Activated T-helper 2 cell treated with anti-CD3 and anti-CD28 coated beads, Interferon-gamma antibody, Interleukin-2, Interleukin-4, amounts not matched to agents 10 μg/mL and 5 μg/mL and 100 μg/mL, durations not matched to agents 14 hours and 24 hours and 36 hours (primary cell): ENCODE measurements at regions not wholly inside any gene's neighbourhood (a gene's known extent, or its start where the extent isn't known, plus 50 kb on each side); places are given as distances from the start of the nearest gene placed in this dataset.
"Not testable (repeated sequence)": the region's sequence is repeated elsewhere in the genome, so short reads cannot be mapped to it uniquely, and the experiment has no call there.

Experiments used
- DNase-seq: peaks from one replicate; pipeline ENCODE4 v3.0.0; 2021; ENCODE audit warnings: low spot score
- H3K27ac Mint-ChIP-seq: one replicate; pipeline ENCODE4 v1.8.0; 2021; ENCODE audit warnings: mixed read lengths
- H3K27me3 Mint-ChIP-seq: one replicate; pipeline ENCODE4 v1.8.0; 2021; ENCODE audit warnings: low read depth, mixed read lengths
- H3K36me3 Mint-ChIP-seq: one replicate; pipeline ENCODE4 v1.8.0; 2021; ENCODE audit warnings: low read depth, mixed read lengths
- H3K4me1 Mint-ChIP-seq: one replicate; pipeline ENCODE4 v1.8.0; 2021; ENCODE audit warnings: low read depth, mixed read lengths
- H3K4me3 Mint-ChIP-seq: one replicate; pipeline ENCODE4 v1.8.0; 2021; ENCODE audit warnings: low read depth, mild to moderate bottlenecking, moderate library complexity, mixed read lengths
- H3K9me3 Mint-ChIP-seq: one replicate; pipeline ENCODE4 v1.8.0; 2021; ENCODE audit warnings: mixed read lengths
- intact Hi-C: fragments of 100-400 bp; cut with micrococcal nuclease; formaldehyde crosslinking; loops from one replicate; pipeline ENCODE4 v1.15.1; 2023

DNA sequence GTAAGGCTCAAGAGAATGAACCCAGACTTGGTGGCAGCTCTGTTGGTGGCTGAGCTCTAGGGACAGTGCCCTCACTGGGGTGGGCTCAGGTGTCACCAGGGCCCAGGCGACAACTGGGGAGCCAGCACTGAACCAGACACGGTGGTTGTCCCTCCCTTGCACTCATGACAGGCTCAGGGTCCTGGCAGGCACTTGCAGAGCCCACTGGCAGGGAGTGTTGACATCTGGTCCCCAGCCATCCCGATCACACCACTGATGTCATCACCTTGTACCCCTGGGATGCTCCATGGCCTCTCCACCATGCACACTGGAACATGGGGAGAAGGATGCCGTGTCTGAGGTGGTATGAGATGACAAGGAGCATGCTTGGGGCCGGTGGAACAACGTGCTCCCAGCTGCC, 138.6 kb downstream of the NPIPB11 start:
- H3K4me1 Mint-ChIP-seq, H3K27ac Mint-ChIP-seq, DNase-seq, H3K27me3 Mint-ChIP-seq, H3K9me3 Mint-ChIP-seq, H3K36me3 Mint-ChIP-seq, intact Hi-C loops, H3K4me3 Mint-ChIP-seq: not testable (repeated sequence)

GRCh38 chr16:29267055-29267619, 139.4 kb downstream of the NPIPB11 start:
- intact Hi-C loops, H3K27me3 Mint-ChIP-seq, H3K36me3 Mint-ChIP-seq, H3K27ac Mint-ChIP-seq, H3K4me3 Mint-ChIP-seq, DNase-seq, H3K9me3 Mint-ChIP-seq, H3K4me1 Mint-ChIP-seq: not testable (repeated sequence)

DNA sequence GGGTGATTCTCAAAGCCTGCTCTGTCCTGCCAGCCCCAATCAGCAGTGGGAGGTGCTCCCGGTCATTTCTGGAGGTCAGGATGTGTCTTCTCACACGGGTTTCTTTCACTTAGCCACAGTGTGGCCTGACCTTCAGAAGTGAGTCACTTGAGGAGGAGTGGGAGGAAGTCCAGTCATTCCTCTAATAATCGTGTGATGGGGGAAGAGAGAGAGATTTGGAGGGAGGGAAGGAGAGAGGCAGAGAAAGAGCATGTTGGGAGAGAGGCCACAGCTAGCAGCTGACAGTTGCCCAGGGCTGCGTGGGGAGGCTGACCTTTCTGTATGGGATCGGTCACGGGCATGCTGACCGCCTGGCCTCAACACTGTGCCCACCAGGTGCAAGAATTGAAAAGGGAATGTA, 139.9 kb downstream of the NPIPB11 start:
- H3K9me3 Mint-ChIP-seq, H3K27me3 Mint-ChIP-seq, H3K4me3 Mint-ChIP-seq, intact Hi-C loops, H3K27ac Mint-ChIP-seq, H3K4me1 Mint-ChIP-seq, DNase-seq, H3K36me3 Mint-ChIP-seq: not testable (repeated sequence)

GRCh38 chr16:29265255-29265853, 141.2 kb downstream of the NPIPB11 start:
- H3K9me3 Mint-ChIP-seq, H3K36me3 Mint-ChIP-seq, H3K27ac Mint-ChIP-seq, H3K4me1 Mint-ChIP-seq, DNase-seq, H3K27me3 Mint-ChIP-seq, H3K4me3 Mint-ChIP-seq, intact Hi-C loops: not testable (repeated sequence)

DNA sequence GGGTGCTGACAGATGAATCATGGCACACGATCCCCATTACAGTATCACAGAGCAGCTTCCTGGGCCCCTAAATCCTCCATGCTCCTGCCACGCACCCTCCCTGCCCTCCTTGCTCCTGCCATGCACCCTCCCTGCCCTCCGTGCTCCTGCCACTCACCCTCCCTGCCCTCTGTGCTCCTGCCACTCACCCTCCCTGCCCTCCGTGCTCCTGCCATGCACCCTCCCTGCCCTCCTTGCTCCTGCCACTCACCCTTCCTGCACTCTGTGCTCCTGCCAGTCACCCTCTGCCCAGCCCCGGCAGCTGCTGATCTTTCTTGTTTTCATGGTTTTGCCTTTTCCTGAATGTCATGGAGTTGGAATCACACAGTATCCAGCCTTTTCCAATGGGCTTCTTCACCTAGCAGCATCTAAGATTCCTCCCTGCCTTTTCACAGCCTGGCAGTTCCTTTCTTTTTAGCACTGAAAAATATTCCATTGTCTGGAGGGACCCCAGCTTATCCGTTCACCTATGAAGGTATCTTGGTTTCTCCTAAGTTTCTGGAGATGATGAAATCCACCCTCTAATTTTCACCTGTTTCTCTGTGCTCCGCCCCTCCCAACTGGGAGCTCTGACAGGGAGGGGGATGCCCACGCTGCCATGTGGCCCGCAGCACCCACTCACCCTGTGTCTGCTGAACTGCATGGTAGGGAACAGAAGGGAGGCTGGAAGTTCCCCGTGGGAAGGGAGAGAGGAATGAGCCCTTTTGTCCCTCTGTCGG, 142.3 kb downstream of the NPIPB11 start:
- H3K27me3 Mint-ChIP-seq, H3K27ac Mint-ChIP-seq, H3K36me3 Mint-ChIP-seq, intact Hi-C loops, H3K9me3 Mint-ChIP-seq, H3K4me1 Mint-ChIP-seq, H3K4me3 Mint-ChIP-seq, DNase-seq: not testable (repeated sequence)

DNA sequence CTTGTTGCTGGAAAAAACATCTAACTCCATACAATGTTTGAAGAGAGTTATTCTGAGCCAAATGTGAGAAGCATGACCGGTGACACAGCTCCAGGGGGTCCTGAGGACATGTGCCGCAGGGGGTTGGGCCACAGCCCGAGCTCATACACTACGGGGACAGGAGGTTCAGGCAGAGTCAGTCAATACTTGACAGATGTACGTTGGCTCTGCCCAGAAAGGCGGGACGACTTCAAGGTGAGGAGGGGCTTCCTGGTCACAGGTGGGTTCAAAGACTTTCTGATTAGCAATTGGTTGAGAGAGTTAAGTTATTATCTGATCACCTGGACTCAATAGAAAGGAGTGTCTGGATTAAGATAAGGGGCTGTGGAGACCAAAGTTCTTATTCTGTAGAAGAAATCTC, 143.8 kb downstream of the NPIPB11 start:
- H3K27ac Mint-ChIP-seq, H3K36me3 Mint-ChIP-seq, H3K4me3 Mint-ChIP-seq, H3K9me3 Mint-ChIP-seq, H3K27me3 Mint-ChIP-seq, DNase-seq, H3K4me1 Mint-ChIP-seq, intact Hi-C loops: not testable (repeated sequence)

DNA sequence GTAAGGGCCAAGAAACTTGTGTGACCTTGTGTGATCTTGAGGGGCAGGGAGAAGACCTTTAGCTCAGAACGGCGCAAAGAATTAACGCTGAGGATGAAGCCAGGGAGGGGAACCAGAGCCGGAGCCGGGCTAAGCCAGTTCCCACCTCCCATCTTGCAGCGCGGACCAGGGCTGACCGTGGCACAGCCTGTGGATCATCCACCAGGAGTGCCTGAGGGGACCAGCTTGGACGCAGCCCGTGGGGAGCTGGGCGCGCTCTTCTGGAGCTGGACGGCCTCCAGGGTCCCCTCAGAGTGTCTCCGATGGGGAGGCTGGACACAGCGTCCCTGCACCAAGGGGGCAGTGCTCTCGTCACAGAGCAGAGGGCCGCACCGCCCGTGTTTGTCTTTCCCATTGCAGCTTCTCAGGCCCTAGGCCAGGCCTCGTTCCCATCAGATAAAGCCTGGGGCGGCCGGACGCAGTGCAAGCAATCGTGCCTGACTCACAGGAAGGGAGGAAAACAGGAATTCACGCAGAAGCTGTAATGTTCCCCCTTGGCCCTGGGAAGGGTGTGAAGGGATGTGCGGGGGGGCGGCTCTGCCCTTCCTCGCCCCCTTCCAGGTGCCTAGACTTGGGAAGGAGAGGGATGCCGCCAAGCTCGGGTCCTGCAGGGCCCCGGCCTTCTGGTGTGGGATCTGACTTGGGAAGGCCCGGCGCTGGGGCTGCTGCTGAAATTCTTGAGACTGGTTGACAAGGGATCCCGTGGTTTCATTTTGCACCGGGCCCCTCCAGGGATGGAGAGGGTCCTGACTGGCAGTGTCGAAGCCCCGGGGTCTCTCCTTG, 144.9 kb downstream of the NPIPB11 start:
- H3K27me3 Mint-ChIP-seq, H3K27ac Mint-ChIP-seq, H3K9me3 Mint-ChIP-seq, DNase-seq, H3K36me3 Mint-ChIP-seq, H3K4me3 Mint-ChIP-seq, intact Hi-C loops, H3K4me1 Mint-ChIP-seq: not testable (repeated sequence)

- H3K4me1 Mint-ChIP-seq, DNase-seq, H3K4me3 Mint-ChIP-seq, H3K36me3 Mint-ChIP-seq, intact Hi-C loops, H3K27ac Mint-ChIP-seq, H3K9me3 Mint-ChIP-seq, H3K27me3 Mint-ChIP-seq: not testable (repeated sequence)
These were observed 145.7 kb downstream of the NPIPB11 start for GRCh38 chr16:29260683-29261426.

DNA sequence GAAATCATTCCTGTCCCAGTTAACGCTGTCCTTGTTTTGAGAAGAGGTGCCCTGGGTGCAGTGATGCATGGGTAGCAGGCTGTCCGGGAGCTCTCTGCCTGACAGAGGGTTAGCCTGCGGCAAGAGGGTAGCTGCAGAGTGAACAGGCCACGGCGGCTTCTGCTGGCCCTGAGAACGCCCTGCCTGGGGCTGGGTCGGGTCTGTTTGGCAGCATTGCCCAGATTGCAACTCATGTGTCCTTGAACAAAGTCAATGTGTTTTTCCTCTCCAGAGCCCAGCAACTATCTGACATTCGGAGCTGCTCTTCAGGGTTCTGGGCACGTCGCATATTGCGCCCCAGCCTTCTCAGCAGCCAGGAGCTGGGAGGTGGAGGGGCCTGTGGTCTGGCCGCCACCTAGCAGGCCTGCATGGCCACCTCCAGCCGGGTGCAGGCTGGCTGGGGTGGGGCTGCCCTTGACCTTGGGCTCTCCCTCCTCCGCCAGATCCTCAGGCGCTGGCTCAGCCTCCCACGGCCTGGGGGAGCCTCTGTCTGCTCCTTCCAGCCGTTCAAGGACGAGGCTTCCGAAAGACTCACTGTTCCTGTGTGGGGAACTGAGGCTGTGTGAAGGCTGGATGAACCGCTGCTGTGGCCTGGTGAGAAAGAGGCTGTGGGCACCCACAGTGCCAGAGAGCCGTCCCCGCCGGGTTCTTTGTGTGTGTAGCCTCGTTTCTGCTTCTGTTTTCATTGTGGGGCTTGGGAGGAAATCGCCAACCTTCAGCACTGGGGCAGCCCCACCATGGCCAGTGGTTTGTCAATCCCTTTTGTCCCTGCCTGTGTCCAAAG, 146.7 kb downstream of the NPIPB11 start:
- H3K9me3 Mint-ChIP-seq, intact Hi-C loops, H3K4me1 Mint-ChIP-seq: not testable (repeated sequence)

GRCh38 chr16:29258946-29259634, 147.4 kb downstream of the NPIPB11 start:
- H3K27ac Mint-ChIP-seq, DNase-seq, intact Hi-C loops, H3K4me1 Mint-ChIP-seq, H3K4me3 Mint-ChIP-seq, H3K27me3 Mint-ChIP-seq, H3K9me3 Mint-ChIP-seq, H3K36me3 Mint-ChIP-seq: not testable (repeated sequence)

More for the DNA sequence above, 146.7 kb downstream of the NPIPB11 start:
- DNase-seq, H3K4me3 Mint-ChIP-seq, H3K27me3 Mint-ChIP-seq, H3K27ac Mint-ChIP-seq, H3K36me3 Mint-ChIP-seq: not testable (repeated sequence)

GRCh38 chr16:29257419-29258336, 148.8 kb downstream of the NPIPB11 start:
- H3K4me1 Mint-ChIP-seq, H3K27me3 Mint-ChIP-seq, H3K9me3 Mint-ChIP-seq, H3K4me3 Mint-ChIP-seq, H3K27ac Mint-ChIP-seq, DNase-seq, intact Hi-C loops, H3K36me3 Mint-ChIP-seq: not testable (repeated sequence)
